ENCODE measurements at regions not wholly inside any gene's neighbourhood (a gene's known extent, or its start where the extent isn't known, plus 50 kb on each side); places are given as distances from the start of the nearest gene placed in this dataset.

GRCh38 chr3:74346896-74347295 is 267.6 kb downstream of the CNTN3 start:
- no peak for DNase-seq

- DNase-seq = no peak
Observed at GRCh38 chr3:74345701-74346100, 268.8 kb downstream of the CNTN3 start.

GRCh38 chr3:74344865-74345440 is 269.5 kb downstream of the CNTN3 start:
- no peak for DNase-seq

- no peak for DNase-seq
Observed at GRCh38 chr3:74343391-74343790, 271.1 kb downstream of the CNTN3 start.

- no peak for DNase-seq
Observed at GRCh38 chr3:74338998-74339397, 275.5 kb downstream of the CNTN3 start.

GRCh38 chr3:74332165-74332564 is 282.3 kb downstream of the CNTN3 start:
- no peak for DNase-seq

GRCh38 chr3:74331711-74332110 is 282.7 kb downstream of the CNTN3 start:
- no peak for DNase-seq

GRCh38 chr3:74329096-74329495 is 285.4 kb downstream of the CNTN3 start:
- no peak for DNase-seq

GRCh38 chr3:74328435-74328834 is 286.0 kb downstream of the CNTN3 start:
- no peak for DNase-seq

GRCh38 chr3:74315291-74315690 is 299.2 kb downstream of the CNTN3 start:
- no peak for DNase-seq

GRCh38 chr3:74314696-74315095 is 299.8 kb downstream of the CNTN3 start:
- peak; percentile 28 for DNase-seq

- DNase-seq = no peak
Observed at GRCh38 chr3:74309716-74310115, 304.7 kb downstream of the CNTN3 start.

- DNase-seq = no peak
Observed at GRCh38 chr3:74304424-74304823, 310.0 kb downstream of the CNTN3 start.

GRCh38 chr3:74303711-74304110 is 310.7 kb downstream of the CNTN3 start:
- DNase-seq = no peak

- no peak for DNase-seq
Observed at GRCh38 chr3:74302969-74303368, 311.5 kb downstream of the CNTN3 start.

- no peak for DNase-seq
Observed at GRCh38 chr3:74302281-74302680, 312.2 kb downstream of the CNTN3 start.

- DNase-seq = no peak
Observed at GRCh38 chr3:74301056-74301455, 313.4 kb downstream of the CNTN3 start.

- DNase-seq = no peak
Observed at GRCh38 chr3:74295479-74295878, 319.0 kb downstream of the CNTN3 start.

GRCh38 chr3:74288761-74289160 is 325.7 kb downstream of the CNTN3 start:
- no peak for DNase-seq

GRCh38 chr3:74287557-74287956 is 326.9 kb downstream of the CNTN3 start:
- peak; percentile 38 for DNase-seq

GRCh38 chr3:74282202-74282601 is 332.3 kb downstream of the CNTN3 start:
- peak; percentile 7 for DNase-seq

GRCh38 chr3:74281705-74282104 is 332.8 kb downstream of the CNTN3 start:
- no peak for DNase-seq

GRCh38 chr3:74273555-74274402 is 340.7 kb downstream of the CNTN3 start:
- no peak for DNase-seq

GRCh38 chr3:74273091-74273490 is 341.4 kb downstream of the CNTN3 start:
- DNase-seq = no peak

GRCh38 chr3:74271541-74271940 is 342.9 kb downstream of the CNTN3 start:
- DNase-seq = no peak

Data from EL (cell line).